GM21529 (cell line): ENCODE measurements at regions not wholly inside any gene's neighbourhood (a gene's known extent, or its start where the extent isn't known, plus 50 kb on each side); places are given as distances from the start of the nearest gene placed in this dataset.
"Not testable (repeated sequence)": the region's sequence is repeated elsewhere in the genome, so short reads cannot be mapped to it uniquely, and the experiment has no call there.

Experiments
- ATAC-seq: cut with Tn5 transposase; IDR thresholded peaks from one replicate; pipeline ENCODE4 v1.9.1; 2021; ENCODE audit not compliant: unreplicated experiment

- no peak for ATAC-seq
Observed at GRCh38 chr14:30257946-30258661, 300.9 kb upstream of the G2E3 start.

GRCh38 chr14:30260833-30261607, 297.9 kb upstream of the G2E3 start:
- no peak for ATAC-seq

DNA sequence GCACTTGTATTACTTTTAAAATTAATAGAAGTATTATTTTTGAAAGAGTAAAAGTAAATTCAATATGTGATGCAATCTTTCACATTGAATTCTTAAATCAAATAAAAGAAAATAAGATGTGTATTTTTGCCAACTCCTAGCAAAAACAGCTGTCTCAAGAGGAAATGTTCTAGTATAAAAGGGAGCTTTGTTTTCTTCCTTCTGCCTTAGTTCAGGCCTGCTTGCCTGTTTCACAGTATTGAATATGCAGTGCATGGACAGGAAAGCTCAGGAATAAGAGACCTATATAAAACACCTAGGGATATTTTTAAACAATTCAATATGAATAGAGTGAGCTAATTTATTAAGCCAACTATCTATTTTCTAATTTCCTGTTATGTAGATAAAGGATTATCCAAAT, 294.8 kb upstream of the G2E3 start:
- ATAC-seq = no peak

- no peak for ATAC-seq
Observed at GRCh38 chr14:30266290-30266689, 292.7 kb upstream of the G2E3 start.

DNA sequence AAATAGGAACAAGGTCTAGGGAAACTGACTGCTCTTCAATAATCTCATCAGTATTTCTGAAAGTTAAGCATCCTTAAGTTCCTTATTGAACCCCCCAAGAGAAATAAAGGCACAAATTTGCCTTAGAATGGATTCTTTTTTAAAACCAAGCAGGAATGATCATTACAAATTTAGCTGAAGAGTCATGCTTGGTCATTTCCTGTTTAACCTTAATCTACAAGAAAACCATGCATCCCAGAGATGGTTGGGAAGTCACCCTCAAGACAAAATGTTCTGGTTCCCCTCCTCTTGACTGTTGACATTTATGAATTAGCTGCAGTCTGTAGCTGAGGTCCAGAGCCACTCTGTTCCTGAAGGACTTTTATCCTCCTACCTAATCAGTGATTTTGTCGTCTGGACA, 291.8 kb upstream of the G2E3 start:
- ATAC-seq = no peak

- peak; percentile 100 for ATAC-seq
Observed at GRCh38 chr14:30270200-30271161, 288.5 kb upstream of the G2E3 start.

GRCh38 chr14:30271811-30272323, 287.1 kb upstream of the G2E3 start:
- ATAC-seq = no peak

GRCh38 chr14:30272848-30273832, 285.8 kb upstream of the G2E3 start:
- ATAC-seq = no peak

- ATAC-seq = no peak
Observed at GRCh38 chr14:30275604-30276003, 283.4 kb upstream of the G2E3 start.

GRCh38 chr14:30277268-30277667, 281.7 kb upstream of the G2E3 start:
- ATAC-seq = no peak

DNA sequence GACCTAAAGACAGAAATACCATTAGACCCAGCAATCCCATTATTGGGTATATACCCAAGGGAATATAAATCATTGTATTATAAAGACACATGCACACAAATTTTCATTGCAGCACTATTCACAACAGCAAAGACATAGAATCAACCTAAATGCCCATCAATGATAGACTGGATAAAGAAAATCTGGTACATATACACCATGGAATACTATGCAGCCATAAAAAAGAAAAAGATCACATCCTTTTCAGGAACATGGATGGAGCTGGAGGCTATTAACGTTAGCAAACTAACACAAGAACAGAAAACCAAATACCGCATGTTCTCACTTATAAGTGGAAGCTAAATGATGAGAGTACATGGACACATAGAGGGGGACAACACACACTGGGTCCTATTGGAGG, 280.1 kb upstream of the G2E3 start:
- not testable (repeated sequence) for ATAC-seq

DNA sequence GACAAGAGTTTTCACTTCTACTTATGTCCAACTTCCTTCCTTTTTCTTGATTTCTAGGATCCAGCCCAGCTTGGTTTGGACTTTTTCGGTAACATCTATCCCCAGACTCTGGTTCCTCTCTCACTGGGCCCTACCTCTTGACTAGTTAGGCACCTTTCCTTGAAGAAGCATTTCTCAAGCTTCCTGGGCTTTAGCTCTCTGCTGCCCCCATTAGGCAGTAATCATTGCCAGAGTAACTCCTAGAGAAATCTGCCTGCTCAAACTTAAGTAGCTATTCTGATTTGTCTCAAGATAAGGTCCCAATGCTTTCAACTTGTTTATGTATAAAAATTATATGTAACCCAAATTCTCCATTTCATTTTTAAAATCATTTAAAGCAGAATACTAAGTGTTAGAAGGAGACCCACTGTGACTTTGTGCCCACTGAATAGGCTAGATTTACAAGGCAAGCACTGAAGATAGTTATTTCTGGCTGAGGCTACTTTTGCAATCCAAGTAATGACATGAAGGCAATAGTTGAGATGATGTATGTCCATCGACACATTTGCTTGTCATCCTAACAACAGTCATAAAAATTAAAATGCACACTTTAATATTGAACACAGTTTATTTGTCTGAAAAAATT, 275.0 kb upstream of the G2E3 start:
- ATAC-seq = peak; percentile 65

DNA sequence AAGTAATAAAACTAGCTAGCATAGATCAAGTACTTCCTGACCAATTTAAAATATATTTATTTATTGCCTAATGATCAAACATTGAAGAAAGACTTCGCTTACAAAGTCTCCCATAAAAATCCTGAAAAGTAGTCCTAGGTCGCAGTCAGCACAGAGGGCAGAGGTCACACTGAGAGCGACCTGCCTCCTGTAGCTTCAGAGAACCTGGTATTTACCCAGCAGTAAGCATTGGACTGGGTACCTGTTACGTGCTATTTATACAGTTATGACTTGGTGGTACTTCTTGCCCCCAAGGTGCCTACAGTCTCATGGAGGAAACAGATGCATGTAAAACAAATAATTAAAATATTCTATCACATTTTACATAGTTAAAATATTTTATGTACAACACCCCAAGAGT, 274.1 kb upstream of the G2E3 start:
- no peak for ATAC-seq

DNA sequence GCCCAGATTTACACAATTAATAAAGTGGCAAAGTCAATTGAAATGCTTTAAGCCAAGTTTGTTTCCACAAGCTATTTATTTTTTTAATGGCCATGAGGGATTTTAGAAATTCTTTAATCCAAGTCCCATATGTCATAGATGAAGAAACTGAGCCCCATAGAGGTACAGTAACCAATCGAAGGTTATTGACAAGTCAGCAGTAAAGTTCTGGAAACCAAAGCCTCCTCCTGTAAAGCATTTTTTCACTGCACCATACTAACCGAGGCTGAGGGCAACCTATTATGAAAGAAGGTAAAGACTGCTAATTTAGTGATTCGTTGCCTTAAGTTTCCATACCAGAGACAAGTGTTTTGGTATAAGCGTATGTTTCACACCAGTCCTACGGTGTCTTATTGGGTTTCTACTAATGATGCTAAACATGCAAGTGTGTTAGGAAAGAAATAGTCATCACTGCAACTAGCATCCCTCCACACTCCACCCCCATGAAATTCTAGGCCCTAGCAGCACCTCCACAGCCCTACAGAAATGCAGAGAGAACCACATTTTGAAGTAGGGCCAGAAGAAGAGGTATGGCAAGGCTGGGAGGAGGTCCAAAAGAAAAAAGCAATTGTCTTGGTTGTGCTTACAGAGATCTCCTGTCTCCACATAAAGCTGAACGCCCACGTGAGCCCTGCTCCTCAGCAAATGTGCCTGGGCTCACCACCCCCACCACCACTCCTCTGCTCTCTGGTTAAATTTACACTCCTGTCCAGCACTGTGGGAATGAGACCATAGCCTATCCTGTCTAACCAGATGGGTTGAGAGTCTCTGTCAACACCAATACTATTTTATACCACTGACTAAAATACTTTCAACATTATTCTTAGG, 271.1 kb upstream of the G2E3 start:
- ATAC-seq = no peak

DNA sequence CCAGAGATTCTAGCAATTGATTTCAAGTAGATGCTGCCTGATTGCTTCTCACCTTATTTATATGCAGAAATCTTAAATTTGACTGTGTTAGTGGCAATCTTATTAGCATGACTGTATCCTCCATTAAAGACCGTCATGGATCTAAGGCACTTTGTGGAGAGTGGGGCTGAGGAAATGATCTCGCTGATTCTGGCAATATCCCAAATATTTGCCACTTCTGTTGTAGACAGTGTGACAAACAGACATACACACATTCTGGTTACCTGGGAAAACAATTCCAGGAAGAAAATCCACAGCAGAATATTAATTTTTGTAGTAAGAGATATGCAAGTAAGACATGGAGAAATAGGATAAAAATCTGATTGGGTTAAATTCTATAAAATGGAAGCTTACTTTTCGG, 269.0 kb upstream of the G2E3 start:
- ATAC-seq = no peak

DNA sequence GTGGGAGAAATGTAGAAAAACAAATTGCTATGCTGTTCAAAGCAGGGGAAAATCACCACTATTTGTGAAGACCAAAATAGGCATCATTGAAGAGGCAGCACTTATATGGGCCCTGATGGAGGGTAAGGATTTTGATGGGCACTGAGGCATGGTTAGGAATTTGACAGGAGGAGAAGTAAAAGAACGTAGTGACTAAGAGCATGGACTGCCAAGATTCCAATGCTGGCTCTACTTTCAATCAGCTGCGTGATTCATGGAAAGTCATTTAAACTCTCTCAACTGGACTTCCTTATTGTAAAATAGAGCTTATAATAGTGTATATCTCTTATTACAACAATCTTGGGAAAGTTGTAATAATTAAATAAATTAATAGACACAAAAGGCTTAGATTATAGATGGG, 267.7 kb upstream of the G2E3 start:
- ATAC-seq = no peak

DNA sequence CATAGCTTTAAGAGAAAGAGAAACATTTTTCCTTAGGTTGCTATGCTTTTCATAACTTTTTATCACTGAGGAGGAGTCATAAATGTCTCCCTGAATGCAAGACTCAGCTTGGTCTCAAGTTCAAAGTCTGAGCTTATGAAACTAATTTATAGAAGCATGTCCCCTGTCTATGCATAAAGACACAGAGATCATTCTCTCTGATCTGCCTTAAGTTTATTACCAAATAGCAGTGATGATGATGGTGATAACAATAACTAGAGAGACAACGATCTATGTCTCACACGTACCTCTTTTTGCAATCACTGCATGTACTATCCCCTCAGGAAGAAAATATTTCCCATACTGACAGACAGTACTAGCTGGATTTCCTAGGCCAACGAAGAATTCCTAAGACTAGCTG, 266.4 kb upstream of the G2E3 start:
- no peak for ATAC-seq

- ATAC-seq = no peak
Observed at GRCh38 chr14:30295980-30296379, 263.0 kb upstream of the G2E3 start.
